Heart right ventricle (tissue), 16 donors: ENCODE measurements at regions not wholly inside any gene's neighbourhood (a gene's known extent, or its start where the extent isn't known, plus 50 kb on each side); places are given as distances from the start of the nearest gene placed in this dataset.

Experiments
- ATAC-seq, 8 donors: fragments of 200-7000 bp; cut with Tn5 transposase; one replicate each; pipeline ENCODE4 v1.9.1; 2020; ENCODE audit warnings: mild to moderate bottlenecking in 8 of 8, moderate library complexity in 8 of 8, moderate number of reproducible peaks in 1 of 8
- DNase-seq, 2 donors: peaks; one replicate each; pipeline ENCODE4 v3.0.0-alpha.2; 2020
- H3K27ac ChIP-seq, 10 donors: fragments of 200-600 bp; sonication (generic) in 2 of 10; one replicate each; pipeline versions ENCODE4 v1.5.0 to v1.8.0; 2020 to 2022; ENCODE audit warnings: mild to moderate bottlenecking in 3 of 10
- H3K27me3 ChIP-seq, 7 donors: fragments of 200-600 bp; one replicate each; pipeline ENCODE4 v1.8.0; 2021 to 2022; ENCODE audit warnings: mild to moderate bottlenecking in 2 of 7
- H3K36me3 ChIP-seq, 9 donors: fragments of 200-600 bp; sonication (generic) in 1 of 9; one replicate each; pipeline versions ENCODE4 v1.5.0 to v1.8.0; 2020 to 2022; ENCODE audit warnings: mild to moderate bottlenecking in 2 of 9
- H3K4me1 ChIP-seq, 9 donors: fragments of 200-600 bp; sonication (generic) in 1 of 9; one replicate each; pipeline versions ENCODE4 v1.5.0 to v1.8.0; 2020 to 2022; ENCODE audit warnings: mild to moderate bottlenecking in 4 of 9
- H3K4me3 ChIP-seq, 10 donors: fragments of 200-600 bp; sonication (generic) in 2 of 10; one replicate each; pipeline versions ENCODE4 v1.5.0 to v1.8.0; 2020 to 2022; ENCODE audit warnings: mild to moderate bottlenecking in 7 of 10, moderate library complexity in 2 of 10
- H3K9me3 ChIP-seq, 11 donors: fragments of 200-600 bp in 10 of 11; sonication (generic) in 2 of 11; one replicate each; pipeline versions ENCODE4 v1.5.0 to v1.8.0; 2013 to 2022; ENCODE audit warnings: mild to moderate bottlenecking in 2 of 11, control low read depth in 1 of 11, moderate library complexity in 1 of 11
- CTCF ChIP-seq, 9 donors: fragments of 200-600 bp; sonication (generic) in 2 of 9; IDR thresholded peaks; one replicate each; pipeline versions ENCODE4 v1.5.0 to v1.8.0; 2021 to 2022; ENCODE audit warnings: antibody characterized with exemption in 9 of 9, mild to moderate bottlenecking in 5 of 9, moderate library complexity in 1 of 9
- WGBS, 2 donors: extraction: QIAGEN DNeasy Blood & Tissue Kit; methylation state at CpG; one replicate each; pipeline ENCODE4 v1.1.7; 2013; ENCODE audit warnings: inconsistent platforms in 1 of 2; 5-methylcytosine and 5-hydroxymethylcytosine counted together
- intact Hi-C, 10 donors: fragments of 100-400 bp; cut with DNase I; formaldehyde crosslinking; loops; one replicate each; pipeline versions ENCODE4 v1.11.1 to v1.14.2; 2022
- donor health status: Arrhythmogenic right ventricular cardiomyopathy.
- donor health status: ischemic (EF 13 %, LVEDD 7.1; RV severe dilation, severe dysfunction).
- donor health status: healthy with polysubstance abuse.
- donor health status: DM: no; HTN: yes; CAD: no.
- donor health status: DM: no; HTN: no; CAD: no.
- donor health status: ischemic (EF 25% LVEDD 6.9; RV normal size, moderate dysfunction).
- donor health status: ischemic (EF 25% LVEDD 5.7; RV mildly dilated, moderate dysfunction).
- donor health status: healthy.
- donor health status: DM: yes; HTN: yes; CAD: no.
- donor health status: Ischemic cardiomyopathy.
- donor health status: ischemic (EF 35%, LVEDD 5.7; RV mildly dilated, moderate dysfunction).
- donor health status: nonischemic (EF 11% LVEDD 7.7; RV severe dilation, severe dysfunction).
- donor health status: DM: yes; HTN: yes; CAD: no.
- donor health status: PGD.
- donor health status: ischemic (EF 29% LVEDD 5.4; RV normal size, mild dysfunction).
- donor health status: nonischemic (EF 23%, LVEDD 6.1; RV moderate dilation, normal function).

- ATAC-seq = no peak
- Histone ChIP-seq H3K9me3 (peaks cover 0 to 5% (median 0%) of the 10 kb centered on the region in 11 donors), H3K4me1 (peaks cover 0 to 4% (median 0%) of the 10 kb centered on the region in 9 donors), H3K36me3 (no peaks in the 10 kb centered on the region), H3K4me3 (no peak overlapping the region), H3K27ac (no peak overlapping the region), H3K27me3 (no peaks in the 10 kb centered on the region)
- no peak for DNase-seq
- intact Hi-C loops = loop anchor here in 6 of 10 donors (5.0 to 10.0 kb wide), 4 partner anchors 136 to 586 kb away; no protein-coding TSS in a partner anchor
- no peak for TF ChIP-seq CTCF (IDR thresholded peaks at IDR 0.05)
These were observed 204.5 kb upstream of the RHOBTB1 start for GRCh38 chr10:61148451-61148850.

GRCh38 chr10:61142987-61143386 is 199.0 kb upstream of the RHOBTB1 start:
- TF ChIP-seq CTCF (IDR thresholded peaks at IDR 0.05) = no peak
- H3K27me3 ChIP-seq = no peaks in the 10 kb centered on the region
- H3K4me3 ChIP-seq = no peak overlapping the region
- intact Hi-C loops = loop anchor here (5.0 to 10.0 kb wide), 10 partner anchors 44 to 592 kb away; no protein-coding TSS in a partner anchor
- H3K4me1 ChIP-seq = peaks cover 0 to 19% (median 0%) of the 10 kb centered on the region in 9 donors
- 89 to 95% methylated on average over 1 of the region's 1 CpG for WGBS, 2 donors
- H3K9me3 ChIP-seq = peaks cover 0 to 15% (median 0%) of the 10 kb centered on the region in 11 donors
- H3K36me3 ChIP-seq = no peaks in the 10 kb centered on the region
- DNase-seq (no peak), ATAC-seq (no peak)
- no peak overlapping the region for H3K27ac ChIP-seq

- TF ChIP-seq CTCF (IDR thresholded peaks at IDR 0.05) = peak; percentile 57 to 87 (median 74)
- Histone ChIP-seq H3K4me1 (peaks cover 0 to 19% (median 0%) of the 10 kb centered on the region in 9 donors), H3K27me3 (no peaks in the 10 kb centered on the region), H3K36me3 (no peaks in the 10 kb centered on the region), H3K9me3 (peaks cover 0 to 15% (median 0%) of the 10 kb centered on the region in 11 donors), H3K4me3 (no peak overlapping the region), H3K27ac (no peak overlapping the region)
- intact Hi-C loops = loop anchor here (1.0 to 10.0 kb wide), 13 partner anchors 46 to 594 kb away; no protein-coding TSS in a partner anchor
- peak in 1 of 2 donors; percentile 40 for DNase-seq
- WGBS, 2 donors = 28 to 43% methylated on average over 7 of the region's 7 CpGs
- ATAC-seq = peak in 4 of 8 donors; percentile 54 to 71 (median 66)
These were observed 196.9 kb upstream of the RHOBTB1 start for GRCh38 chr10:61140765-61141392.

- Histone ChIP-seq H3K27ac (no peak overlapping the region), H3K9me3 (peaks cover 0 to 15% (median 0%) of the 10 kb centered on the region in 11 donors), H3K4me1 (peaks cover 0 to 19% (median 0%) of the 10 kb centered on the region in 9 donors), H3K36me3 (no peaks in the 10 kb centered on the region), H3K4me3 (no peak overlapping the region), H3K27me3 (no peaks in the 10 kb centered on the region)
- no peak for TF ChIP-seq CTCF (IDR thresholded peaks at IDR 0.05)
- no peak for DNase-seq
- ATAC-seq = no peak
- intact Hi-C loops = loop anchor here in 3 of 10 donors (5.0 to 10.0 kb wide), 2 partner anchors 143 to 325 kb away; no protein-coding TSS in a partner anchor
- 43 to 49% methylated on average over 4 of the region's 4 CpGs for WGBS, 2 donors
These were observed 195.6 kb upstream of the RHOBTB1 start for GRCh38 chr10:61139592-61139953.
